ENCODE measurements at regions not wholly inside any gene's neighbourhood (a gene's known extent, or its start where the extent isn't known, plus 50 kb on each side); places are given as distances from the start of the nearest gene placed in this dataset.

DNA sequence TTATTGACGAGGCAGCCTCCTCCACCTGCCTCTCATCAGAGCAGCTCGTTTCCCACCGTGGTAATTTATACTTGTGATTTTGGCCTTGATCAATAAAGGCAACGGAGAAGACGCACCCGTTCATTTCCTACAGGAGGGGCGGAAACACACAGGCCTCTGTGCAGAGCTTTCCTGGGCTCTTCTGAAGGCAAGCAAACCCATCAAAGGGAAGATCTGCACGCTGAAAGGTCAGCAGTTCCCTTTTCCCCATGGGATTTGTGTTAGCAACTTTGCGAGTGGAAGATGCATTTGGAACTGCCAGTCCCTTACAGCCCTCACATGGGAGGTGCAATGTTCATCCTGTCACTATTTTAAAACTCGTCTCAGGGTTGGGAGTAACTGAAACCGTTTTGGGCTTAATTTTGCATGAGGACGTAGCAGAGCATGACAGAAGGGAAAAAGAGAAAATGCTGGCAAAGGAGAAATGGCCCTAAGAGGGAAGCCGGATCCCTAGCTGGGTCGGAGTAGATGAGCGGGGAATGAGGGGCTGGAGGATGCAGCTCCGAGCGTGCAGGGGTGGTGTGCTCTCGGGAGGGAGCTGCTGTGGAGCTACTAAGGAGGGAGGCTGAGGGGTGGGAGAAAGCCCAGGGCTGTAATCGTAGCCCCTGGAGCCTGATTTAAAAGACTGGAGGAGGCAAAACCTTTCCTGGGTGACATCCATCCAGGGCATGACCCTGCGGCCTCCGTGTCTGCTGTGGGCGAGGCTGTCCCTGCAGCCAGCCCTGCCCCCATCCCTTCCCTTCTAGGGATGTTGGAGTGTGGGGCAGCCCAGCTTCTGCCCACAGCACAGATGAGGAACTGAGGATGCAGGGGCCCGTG is 111.1 kb upstream of the FAM20C start:
- TF ChIP-seq, protein P1, sequence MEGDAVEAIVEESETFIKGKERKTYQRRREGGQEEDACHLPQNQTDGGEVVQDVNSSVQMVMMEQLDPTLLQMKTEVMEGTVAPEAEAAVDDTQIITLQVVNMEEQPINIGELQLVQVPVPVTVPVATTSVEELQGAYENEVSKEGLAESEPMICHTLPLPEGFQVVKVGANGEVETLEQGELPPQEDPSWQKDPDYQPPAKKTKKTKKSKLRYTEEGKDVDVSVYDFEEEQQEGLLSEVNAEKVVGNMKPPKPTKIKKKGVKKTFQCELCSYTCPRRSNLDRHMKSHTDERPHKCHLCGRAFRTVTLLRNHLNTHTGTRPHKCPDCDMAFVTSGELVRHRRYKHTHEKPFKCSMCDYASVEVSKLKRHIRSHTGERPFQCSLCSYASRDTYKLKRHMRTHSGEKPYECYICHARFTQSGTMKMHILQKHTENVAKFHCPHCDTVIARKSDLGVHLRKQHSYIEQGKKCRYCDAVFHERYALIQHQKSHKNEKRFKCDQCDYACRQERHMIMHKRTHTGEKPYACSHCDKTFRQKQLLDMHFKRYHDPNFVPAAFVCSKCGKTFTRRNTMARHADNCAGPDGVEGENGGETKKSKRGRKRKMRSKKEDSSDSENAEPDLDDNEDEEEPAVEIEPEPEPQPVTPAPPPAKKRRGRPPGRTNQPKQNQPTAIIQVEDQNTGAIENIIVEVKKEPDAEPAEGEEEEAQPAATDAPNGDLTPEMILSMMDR (conservative IDR thresholded peaks at IDR 0.05; ENCODE audit: low read depth in 2 of 2): no peak
- TF ChIP-seq EZH2 (IDR thresholded peaks at IDR 0.05; ENCODE audit: low read depth, unreplicated experiment) (no peak), EZH2phosphoT487 (IDR thresholded peaks at IDR 0.05; ENCODE audit: unreplicated experiment) (no peak), CREB1 (CRISPR knock-in tag; IDR thresholded peaks at IDR 0.05; ENCODE audit: low read depth) (no peak), POLR2AphosphoS5 (IDR thresholded peaks at IDR 0.05; ENCODE audit: low read depth) (no peak), JUNB (IDR thresholded peaks at IDR 0.05; ENCODE audit: unreplicated experiment) (no peak)
- TF ChIP-seq, protein P2, sequence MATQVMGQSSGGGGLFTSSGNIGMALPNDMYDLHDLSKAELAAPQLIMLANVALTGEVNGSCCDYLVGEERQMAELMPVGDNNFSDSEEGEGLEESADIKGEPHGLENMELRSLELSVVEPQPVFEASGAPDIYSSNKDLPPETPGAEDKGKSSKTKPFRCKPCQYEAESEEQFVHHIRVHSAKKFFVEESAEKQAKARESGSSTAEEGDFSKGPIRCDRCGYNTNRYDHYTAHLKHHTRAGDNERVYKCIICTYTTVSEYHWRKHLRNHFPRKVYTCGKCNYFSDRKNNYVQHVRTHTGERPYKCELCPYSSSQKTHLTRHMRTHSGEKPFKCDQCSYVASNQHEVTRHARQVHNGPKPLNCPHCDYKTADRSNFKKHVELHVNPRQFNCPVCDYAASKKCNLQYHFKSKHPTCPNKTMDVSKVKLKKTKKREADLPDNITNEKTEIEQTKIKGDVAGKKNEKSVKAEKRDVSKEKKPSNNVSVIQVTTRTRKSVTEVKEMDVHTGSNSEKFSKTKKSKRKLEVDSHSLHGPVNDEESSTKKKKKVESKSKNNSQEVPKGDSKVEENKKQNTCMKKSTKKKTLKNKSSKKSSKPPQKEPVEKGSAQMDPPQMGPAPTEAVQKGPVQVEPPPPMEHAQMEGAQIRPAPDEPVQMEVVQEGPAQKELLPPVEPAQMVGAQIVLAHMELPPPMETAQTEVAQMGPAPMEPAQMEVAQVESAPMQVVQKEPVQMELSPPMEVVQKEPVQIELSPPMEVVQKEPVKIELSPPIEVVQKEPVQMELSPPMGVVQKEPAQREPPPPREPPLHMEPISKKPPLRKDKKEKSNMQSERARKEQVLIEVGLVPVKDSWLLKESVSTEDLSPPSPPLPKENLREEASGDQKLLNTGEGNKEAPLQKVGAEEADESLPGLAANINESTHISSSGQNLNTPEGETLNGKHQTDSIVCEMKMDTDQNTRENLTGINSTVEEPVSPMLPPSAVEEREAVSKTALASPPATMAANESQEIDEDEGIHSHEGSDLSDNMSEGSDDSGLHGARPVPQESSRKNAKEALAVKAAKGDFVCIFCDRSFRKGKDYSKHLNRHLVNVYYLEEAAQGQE (IDR thresholded peaks at IDR 0.05; ENCODE audit: unreplicated experiment): no peak

Measured in GM23338 (cell line).